DND-41 (cell line): ENCODE measurements at regions not wholly inside any gene's neighbourhood (a gene's known extent, or its start where the extent isn't known, plus 50 kb on each side); places are given as distances from the start of the nearest gene placed in this dataset.

Experiments
- ATAC-seq: fragments of 200-7000 bp; cut with Tn5 transposase; 3 replicates; pipeline ENCODE4 v1.9.1; 2021; ENCODE audit warnings: low read depth; ENCODE audit not compliant: insufficient read depth
- DNase-seq: peaks from one replicate; pipeline ENCODE4 v3.0.0-alpha.2; 2020
- H2AFZ ChIP-seq: 2 replicates; pipeline ENCODE4 v1.6.0; 2012; ENCODE audit warnings: low read depth, low read length
- H3K27ac ChIP-seq: 2 replicates; pipeline ENCODE4 v1.5.1; 2012; ENCODE audit warnings: low read length, inconsistent platforms
- H3K27me3 ChIP-seq: fragments of 200-600 bp; sonication (generic); 2 replicates; pipeline ENCODE4 v1.6.0; 2012; ENCODE audit warnings: low read length, mild to moderate bottlenecking, inconsistent platforms; ENCODE audit not compliant: insufficient read depth, poor library complexity
- H3K36me3 ChIP-seq: 2 replicates; pipeline ENCODE4 v1.5.1; 2012; ENCODE audit warnings: low read length, inconsistent platforms; ENCODE audit not compliant: insufficient read depth
- H3K4me1 ChIP-seq: 2 replicates; pipeline ENCODE4 v1.5.1; 2012; ENCODE audit warnings: mild to moderate bottlenecking, low read length; ENCODE audit not compliant: insufficient read depth
- H3K4me2 ChIP-seq: 2 replicates; pipeline ENCODE4 v1.6.0; 2012; ENCODE audit warnings: mild to moderate bottlenecking, moderate library complexity, low read length, inconsistent platforms; ENCODE audit not compliant: insufficient read depth
- H3K4me3 ChIP-seq, 2 experiments: fragments of 200-600 bp in 1 of 2; shearing (Covaris generic) in 1 of 2; 2 replicates each; pipeline ENCODE4 v1.5.1; 2012 to 2016; ENCODE audit warnings: inconsistent platforms in 2 of 2, low read length in 2 of 2, mild to moderate bottlenecking in 2 of 2, low read depth in 1 of 2, moderate library complexity in 1 of 2
- H3K79me2 ChIP-seq: 2 replicates; pipeline ENCODE4 v1.6.0; 2012; ENCODE audit warnings: low read length, inconsistent platforms; ENCODE audit not compliant: insufficient read depth
- H3K9ac ChIP-seq: 2 replicates; pipeline ENCODE4 v1.6.0; 2012; ENCODE audit warnings: low read depth, mild to moderate bottlenecking, inconsistent platforms, low read length, moderate library complexity
- H3K9me3 ChIP-seq: 2 replicates; pipeline ENCODE4 v1.5.1; 2012; ENCODE audit warnings: low read length, moderate library complexity, mild to moderate bottlenecking, inconsistent platforms; ENCODE audit not compliant: insufficient read depth, severe bottlenecking
- H4K20me1 ChIP-seq: 2 replicates; pipeline ENCODE4 v1.6.0; 2012; ENCODE audit warnings: low read length; ENCODE audit not compliant: insufficient read depth
- EZH2 ChIP-seq: IDR thresholded peaks from 3 replicates; pipeline ENCODE4 v1.6.1; 2012; ENCODE audit warnings: borderline replicate concordance, low read depth, mild to moderate bottlenecking, moderate library complexity, low read length, inconsistent platforms; ENCODE audit not compliant: severe bottlenecking
- TF ChIP-seq, protein P1 (sequence below): IDR thresholded peaks from 2 replicates; pipeline ENCODE4 v1.5.1; 2012; ENCODE audit warnings: borderline replicate concordance, low read length, moderate library complexity, mild to moderate bottlenecking; ENCODE audit not compliant: poor library complexity, severe bottlenecking; ENCODE audit errors: extremely low read depth

DNA sequence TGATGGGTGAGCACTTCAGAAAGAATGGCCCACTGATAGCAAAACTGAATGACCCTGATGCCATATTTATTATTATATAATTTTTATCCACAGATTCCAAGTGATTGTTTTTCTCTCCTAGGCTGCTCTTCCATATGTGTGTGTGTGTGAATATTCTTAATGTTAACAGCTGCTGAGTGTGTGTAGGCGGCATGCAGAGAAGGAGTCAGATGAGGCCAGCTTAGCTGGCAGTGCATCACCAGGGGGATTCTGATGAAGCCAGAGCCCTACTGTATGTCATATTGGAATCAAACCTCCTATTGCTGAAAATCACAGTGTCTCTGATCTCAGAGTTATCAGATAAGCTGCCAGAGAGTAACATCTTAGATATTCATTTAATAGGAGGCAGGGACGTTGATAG lies 177.1 kb downstream of the DMAC1 start:
- no peak overlapping the region for H3K4me2 ChIP-seq
- H4K20me1 ChIP-seq = no peaks in the 10 kb centered on the region
- DNase-seq = no peak
- H3K9ac ChIP-seq = no peak overlapping the region
- H3K27ac ChIP-seq = no peak overlapping the region
- TF ChIP-seq, protein P1, sequence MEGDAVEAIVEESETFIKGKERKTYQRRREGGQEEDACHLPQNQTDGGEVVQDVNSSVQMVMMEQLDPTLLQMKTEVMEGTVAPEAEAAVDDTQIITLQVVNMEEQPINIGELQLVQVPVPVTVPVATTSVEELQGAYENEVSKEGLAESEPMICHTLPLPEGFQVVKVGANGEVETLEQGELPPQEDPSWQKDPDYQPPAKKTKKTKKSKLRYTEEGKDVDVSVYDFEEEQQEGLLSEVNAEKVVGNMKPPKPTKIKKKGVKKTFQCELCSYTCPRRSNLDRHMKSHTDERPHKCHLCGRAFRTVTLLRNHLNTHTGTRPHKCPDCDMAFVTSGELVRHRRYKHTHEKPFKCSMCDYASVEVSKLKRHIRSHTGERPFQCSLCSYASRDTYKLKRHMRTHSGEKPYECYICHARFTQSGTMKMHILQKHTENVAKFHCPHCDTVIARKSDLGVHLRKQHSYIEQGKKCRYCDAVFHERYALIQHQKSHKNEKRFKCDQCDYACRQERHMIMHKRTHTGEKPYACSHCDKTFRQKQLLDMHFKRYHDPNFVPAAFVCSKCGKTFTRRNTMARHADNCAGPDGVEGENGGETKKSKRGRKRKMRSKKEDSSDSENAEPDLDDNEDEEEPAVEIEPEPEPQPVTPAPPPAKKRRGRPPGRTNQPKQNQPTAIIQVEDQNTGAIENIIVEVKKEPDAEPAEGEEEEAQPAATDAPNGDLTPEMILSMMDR = no peak
- no peak for TF ChIP-seq EZH2
- peaks cover 15% of the 10 kb centered on the region for H3K4me1 ChIP-seq
- H3K36me3 ChIP-seq = no peaks in the 10 kb centered on the region
- H3K27me3 ChIP-seq = no peaks in the 10 kb centered on the region
- H3K4me3 ChIP-seq = no peak overlapping the region
- no peaks in the 10 kb centered on the region for H3K9me3 ChIP-seq
- no peaks in the 10 kb centered on the region for H3K79me2 ChIP-seq
- ATAC-seq = no peak
- H2AFZ ChIP-seq = no peak overlapping the region

DNA sequence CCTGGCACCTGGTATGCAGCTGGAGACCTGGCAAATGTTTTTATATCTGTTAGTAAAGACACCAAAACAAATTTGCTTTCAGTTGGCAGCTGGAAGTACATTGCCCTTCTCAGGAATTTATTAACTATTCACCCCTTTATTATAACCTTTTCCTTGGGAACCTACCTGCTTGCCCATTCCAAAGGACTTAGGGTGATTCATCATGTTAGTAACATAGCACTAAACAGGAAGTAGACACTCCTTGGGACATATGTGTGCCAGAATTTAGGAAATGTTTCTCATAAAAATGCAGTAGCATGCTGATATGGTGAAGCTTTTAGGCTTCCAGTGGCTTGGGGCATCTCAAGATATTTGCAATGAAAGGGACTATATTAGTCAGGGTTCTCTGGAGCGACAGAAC lies 184.2 kb downstream of the DMAC1 start:
- H3K27me3 ChIP-seq = no peaks in the 10 kb centered on the region
- no peaks in the 10 kb centered on the region for H3K79me2 ChIP-seq
- no peaks in the 10 kb centered on the region for H4K20me1 ChIP-seq
- no peak for ATAC-seq
- no peak overlapping the region for H2AFZ ChIP-seq
- H3K9me3 ChIP-seq = no peaks in the 10 kb centered on the region
- no peak overlapping the region for H3K4me3 ChIP-seq
- H3K27ac ChIP-seq = no peak overlapping the region
- H3K4me2 ChIP-seq = no peak overlapping the region
- no peak for DNase-seq
- TF ChIP-seq EZH2 = no peak
- TF ChIP-seq, protein P1 = no peak
- H3K36me3 ChIP-seq = no peaks in the 10 kb centered on the region
- H3K9ac ChIP-seq = no peak overlapping the region
- no peaks in the 10 kb centered on the region for H3K4me1 ChIP-seq

DNA sequence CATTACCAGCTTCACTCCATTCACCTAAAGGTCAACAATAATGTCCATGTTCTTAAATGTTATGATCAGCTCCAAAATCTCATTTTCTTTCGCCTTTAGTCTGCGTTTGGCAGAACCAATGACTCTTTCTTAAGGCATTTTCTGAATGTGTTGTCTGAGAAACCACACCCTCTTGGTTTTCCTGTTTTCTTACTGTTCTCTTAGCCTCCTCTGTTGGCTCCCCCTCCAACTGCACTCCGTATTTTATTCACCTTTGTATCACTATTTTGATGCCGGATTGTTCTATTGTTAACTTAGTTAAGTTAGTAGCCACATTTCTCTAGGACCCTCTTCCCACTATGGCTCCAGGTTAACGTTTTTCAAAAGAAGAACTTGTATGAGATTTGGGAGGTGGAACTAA lies 185.6 kb downstream of the DMAC1 start:
- Histone ChIP-seq H3K27me3 (no peaks in the 10 kb centered on the region), H3K27ac (no peak overlapping the region), H3K36me3 (no peaks in the 10 kb centered on the region), H3K4me3 (no peak overlapping the region), H3K79me2 (no peaks in the 10 kb centered on the region), H3K4me1 (no peaks in the 10 kb centered on the region), H3K9me3 (no peaks in the 10 kb centered on the region), H3K4me2 (no peak overlapping the region), H4K20me1 (no peaks in the 10 kb centered on the region), H2AFZ (no peak overlapping the region), H3K9ac (no peak overlapping the region)
- TF ChIP-seq, protein P1 = no peak
- no peak for TF ChIP-seq EZH2
- DNase-seq (no peak), ATAC-seq (no peak)

DNA sequence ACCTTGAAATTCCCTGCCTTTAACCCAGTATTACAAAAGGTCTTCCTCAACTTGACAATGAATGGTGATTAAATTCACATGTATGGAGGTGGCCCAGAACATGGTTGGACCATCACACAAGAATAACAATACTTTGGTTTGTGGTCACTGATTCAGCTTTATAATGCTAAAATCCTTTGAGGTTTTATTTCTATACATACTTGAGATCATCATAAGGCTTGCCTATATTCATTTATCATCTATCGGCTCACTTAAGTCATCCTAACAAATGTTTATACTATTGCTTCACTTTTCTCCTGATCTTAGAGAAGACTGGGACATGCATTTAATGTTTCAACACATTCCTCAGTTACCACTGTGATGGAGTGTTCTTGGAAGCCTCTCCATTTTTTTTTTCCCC lies 191.3 kb downstream of the DMAC1 start:
- no peak for TF ChIP-seq EZH2
- TF ChIP-seq, protein P1 = no peak
- H3K36me3 ChIP-seq = no peaks in the 10 kb centered on the region

More for the DNA sequence above, 191.3 kb downstream of the DMAC1 start:
- no peaks in the 10 kb centered on the region for H3K79me2 ChIP-seq
- no peak overlapping the region for H3K4me2 ChIP-seq
- ATAC-seq (no peak), DNase-seq (no peak)
- no peaks in the 10 kb centered on the region for H3K27me3 ChIP-seq
- H3K9ac ChIP-seq = no peak overlapping the region
- H3K27ac ChIP-seq = no peak overlapping the region
- no peaks in the 10 kb centered on the region for H4K20me1 ChIP-seq
- no peak overlapping the region for H3K4me3 ChIP-seq
- H2AFZ ChIP-seq = no peak overlapping the region
- H3K4me1 ChIP-seq = no peaks in the 10 kb centered on the region
- H3K9me3 ChIP-seq = no peaks in the 10 kb centered on the region
